NOMO-1 treated with dmso at 0.1 percent for 144 hours (cell line): ENCODE measurements at regions not wholly inside any gene's neighbourhood (a gene's known extent, or its start where the extent isn't known, plus 50 kb on each side); places are given as distances from the start of the nearest gene placed in this dataset.
"Not testable (repeated sequence)": the region's sequence is repeated elsewhere in the genome, so short reads cannot be mapped to it uniquely, and the experiment has no call there.

Source experiments
- DNase-seq: peaks from one replicate; lab custom pipeline; 2025; ENCODE audit not compliant: unreplicated experiment; lab: John Stamatoyannopoulos, UW

DNA sequence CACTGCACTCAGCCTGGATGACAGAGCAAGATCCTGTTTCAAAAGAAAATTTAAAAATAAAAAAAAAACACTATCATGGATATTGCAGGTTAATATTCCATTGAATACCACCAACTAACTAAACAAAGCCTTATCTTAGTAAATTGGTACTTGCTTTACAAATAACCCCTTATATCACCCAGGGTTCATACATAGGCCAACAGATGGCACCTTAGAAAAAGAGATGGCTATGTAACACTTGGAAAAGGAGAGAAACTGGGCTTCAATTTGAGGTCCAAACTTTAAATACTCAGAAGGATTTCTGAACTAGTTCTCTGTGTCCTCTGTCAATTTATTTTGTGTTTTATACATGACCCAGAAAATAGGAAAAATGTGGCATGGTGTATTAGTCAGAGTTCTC lies 249.6 kb upstream of the LRP1B start:
- no peak for DNase-seq

DNA sequence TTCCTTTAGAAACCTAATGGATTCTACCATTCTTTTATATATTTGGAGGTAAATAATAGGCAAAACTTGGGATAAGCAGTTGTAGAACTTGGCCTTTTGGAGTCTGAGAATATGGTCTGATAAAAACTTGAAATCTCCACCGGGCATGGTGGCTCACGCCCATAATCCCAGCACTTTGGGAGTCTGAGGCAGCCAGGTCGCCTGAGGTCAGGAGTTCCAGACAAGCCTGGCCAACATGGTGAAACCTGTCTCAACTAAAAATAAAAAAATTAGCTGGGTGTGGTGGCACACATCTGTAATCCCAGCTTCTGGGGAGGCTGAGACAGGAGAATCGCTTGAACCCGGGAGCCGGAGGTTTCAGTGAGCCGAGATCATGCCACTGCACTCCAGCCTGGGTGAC lies 231.3 kb upstream of the LRP1B start:
- not testable (repeated sequence) for DNase-seq

DNA sequence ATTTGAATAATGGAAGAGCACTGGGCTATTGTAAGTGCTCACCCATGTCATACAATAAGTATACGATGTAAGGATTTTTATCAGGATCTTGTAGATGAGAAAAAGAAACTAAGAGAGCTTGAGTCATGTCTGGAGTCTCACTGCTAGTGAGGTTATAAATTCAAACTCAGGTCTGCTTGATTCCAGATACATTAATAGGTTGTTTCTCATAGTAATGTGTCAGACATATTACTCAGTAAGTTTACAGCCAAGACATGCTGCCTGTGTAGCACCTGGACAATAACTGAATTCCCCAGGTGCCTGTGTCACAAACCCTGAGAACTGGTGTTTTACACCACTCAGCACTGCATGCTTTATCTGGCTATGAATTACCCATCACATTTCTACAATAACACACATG lies 216.9 kb upstream of the LRP1B start:
- DNase-seq = no peak

DNA sequence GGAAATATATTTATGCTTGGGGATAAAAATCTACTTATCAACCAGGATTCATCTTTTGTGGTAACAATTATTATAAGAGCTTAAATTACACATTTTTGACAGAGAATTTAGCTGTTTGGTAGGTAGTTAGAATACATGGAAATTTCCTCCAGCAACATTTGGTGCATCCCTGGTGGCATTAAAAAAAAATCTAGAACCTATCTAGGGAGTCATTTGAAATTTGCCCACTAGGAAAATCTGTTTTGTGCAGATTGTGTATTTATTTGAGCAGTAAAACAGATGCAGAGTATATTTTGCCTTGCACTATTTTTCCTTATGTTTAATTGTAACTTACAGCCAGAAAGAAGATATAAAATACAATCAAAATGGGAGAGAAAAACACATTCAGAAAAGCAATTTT lies 208.4 kb upstream of the LRP1B start:
- DNase-seq = no peak

GRCh38 chr2:142332196-142332595 lies 201.4 kb upstream of the LRP1B start:
- DNase-seq = no peak

DNA sequence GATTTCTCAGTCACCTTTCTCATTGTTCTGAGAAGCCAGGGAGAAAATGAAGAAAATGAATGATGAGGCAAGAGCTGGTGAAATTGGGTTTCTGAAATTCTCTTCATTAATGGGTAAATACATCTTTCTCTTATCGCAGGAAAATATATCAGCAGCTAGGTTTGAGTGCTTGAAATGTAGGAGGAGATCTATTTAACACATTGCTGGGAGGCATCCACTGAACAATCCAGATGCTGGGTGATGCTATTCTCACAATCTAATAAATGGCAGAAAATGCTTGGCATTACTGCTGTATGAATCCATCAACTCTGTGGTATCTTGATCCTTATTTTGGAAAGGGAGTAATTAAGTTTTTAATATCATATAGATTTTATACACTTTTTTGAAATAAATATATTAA lies 199.6 kb upstream of the LRP1B start:
- DNase-seq = no peak

DNA sequence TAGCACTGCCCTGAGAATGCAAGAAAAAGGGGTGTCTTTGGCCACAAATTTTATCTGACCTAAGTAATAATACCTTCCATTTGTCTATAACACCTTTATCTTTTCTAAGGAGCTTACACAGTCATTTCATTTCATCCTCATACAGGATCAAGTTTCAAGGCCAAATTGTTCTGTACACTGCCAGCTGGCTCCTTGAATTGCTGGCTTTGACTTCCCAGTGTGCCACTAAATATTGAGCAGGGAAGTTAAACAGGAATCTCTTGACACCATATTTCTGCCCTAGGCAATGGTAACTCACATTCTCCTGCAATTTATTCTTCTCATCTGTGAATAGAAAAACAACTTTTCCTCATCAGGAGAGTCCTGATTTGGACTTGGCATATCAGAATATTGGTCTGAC lies 195.1 kb upstream of the LRP1B start:
- no peak for DNase-seq

DNA sequence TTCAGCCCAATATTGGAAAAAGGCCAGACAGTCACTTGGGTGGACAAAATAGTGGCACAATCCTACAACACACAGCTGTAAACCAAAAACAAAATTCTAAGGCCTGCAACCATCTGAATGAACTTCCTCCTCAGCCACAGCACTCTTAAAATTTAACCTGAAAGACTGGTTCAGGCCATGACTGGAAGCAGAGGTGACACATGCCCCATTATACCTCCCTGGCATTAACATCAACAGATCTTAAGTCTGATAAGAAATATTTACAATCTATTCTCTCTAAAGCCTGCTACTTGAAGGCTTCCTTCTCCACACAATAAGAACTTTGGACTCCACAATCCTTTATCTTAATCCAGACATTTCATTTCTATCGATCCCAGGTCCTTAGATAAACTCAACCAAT lies 192.4 kb upstream of the LRP1B start:
- DNase-seq = no peak

DNA sequence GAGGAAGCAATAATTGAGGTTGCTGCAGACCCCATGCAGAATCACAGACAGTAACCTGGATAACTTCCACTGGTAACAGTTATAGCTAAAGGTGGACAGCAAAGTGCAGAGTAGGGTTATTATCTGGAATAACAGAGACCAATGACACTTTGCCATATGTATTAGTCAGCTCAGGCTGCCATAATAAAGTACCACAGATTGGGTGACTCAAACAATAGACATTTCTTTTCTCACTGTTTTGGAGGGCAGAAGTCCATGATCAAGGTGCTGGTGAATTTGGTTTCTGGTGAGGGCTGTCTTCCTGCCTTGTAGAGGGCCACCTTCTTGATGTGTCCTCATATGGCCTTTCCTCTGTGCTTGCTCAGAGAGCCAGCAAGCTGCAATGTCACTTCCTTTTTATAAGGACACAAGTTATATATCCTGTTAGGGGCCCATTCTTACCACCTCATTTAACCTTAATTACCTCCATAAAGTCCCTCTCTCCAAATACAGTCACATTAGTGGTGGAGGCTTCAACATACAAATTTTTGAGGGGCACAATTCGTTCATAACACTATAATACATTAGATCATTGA lies 191.0 kb upstream of the LRP1B start:
- no peak for DNase-seq

DNA sequence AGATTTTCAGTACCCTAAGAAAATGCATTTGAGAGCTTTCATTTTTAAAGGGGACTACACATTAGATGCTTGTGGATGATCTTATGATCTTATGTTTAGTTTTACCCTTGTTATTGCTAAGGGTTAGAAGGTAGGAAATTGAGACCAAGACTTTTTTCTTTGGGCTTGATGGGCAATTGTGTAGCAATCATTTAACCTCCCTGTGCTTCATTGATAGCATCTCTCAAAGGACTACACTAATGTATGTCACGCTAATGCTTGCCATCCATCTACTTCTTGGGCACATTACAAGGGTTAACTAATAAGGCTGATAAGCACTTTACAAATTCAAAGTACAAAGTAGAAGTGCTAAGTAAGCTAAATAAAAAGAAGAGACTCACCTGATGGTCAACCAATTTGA lies 189.3 kb upstream of the LRP1B start:
- DNase-seq = no peak

GRCh38 chr2:142316049-142316448 lies 185.2 kb upstream of the LRP1B start:
- no peak for DNase-seq

- no peak for DNase-seq
Observed at GRCh38 chr2:142315346-142315745, 184.5 kb upstream of the LRP1B start.

DNA sequence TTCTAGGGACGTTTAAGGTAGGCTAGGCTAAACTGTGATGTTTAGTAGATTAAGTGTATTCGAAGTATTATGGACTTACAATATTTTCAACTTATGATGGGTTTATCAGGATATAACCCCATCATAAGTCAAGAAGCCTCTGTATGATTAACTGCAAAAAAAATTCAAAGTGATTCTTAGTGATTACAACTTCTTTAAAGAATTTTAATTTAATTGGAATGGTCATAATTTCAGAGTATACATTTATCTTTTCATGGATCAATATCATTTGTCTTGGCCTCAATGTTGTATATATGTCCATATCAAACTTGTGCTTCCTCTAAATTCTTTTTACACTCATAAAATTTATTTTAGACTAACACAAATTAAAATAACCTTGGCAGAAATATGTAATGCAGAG lies 183.3 kb upstream of the LRP1B start:
- DNase-seq = no peak

GRCh38 chr2:142310530-142310929 lies 179.7 kb upstream of the LRP1B start:
- DNase-seq = no peak

DNA sequence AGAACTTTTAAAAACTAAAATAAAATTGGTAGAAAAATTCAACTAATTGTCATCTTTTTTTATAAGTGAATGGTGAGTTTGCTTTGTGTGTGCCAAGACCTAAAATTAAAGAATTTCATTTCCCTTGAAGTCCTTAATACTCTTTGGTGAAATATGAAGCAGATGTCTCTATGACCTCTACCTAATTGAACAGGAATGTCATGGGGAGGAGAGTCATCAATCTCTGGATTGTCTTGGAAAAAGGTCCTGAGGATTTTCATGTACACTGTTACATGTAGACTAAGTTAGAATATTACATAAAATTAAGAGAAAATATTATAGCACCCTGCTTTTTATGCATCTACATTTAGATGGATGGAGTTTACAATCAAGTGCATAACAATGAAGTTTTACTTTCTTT lies 177.9 kb upstream of the LRP1B start:
- no peak for DNase-seq

DNA sequence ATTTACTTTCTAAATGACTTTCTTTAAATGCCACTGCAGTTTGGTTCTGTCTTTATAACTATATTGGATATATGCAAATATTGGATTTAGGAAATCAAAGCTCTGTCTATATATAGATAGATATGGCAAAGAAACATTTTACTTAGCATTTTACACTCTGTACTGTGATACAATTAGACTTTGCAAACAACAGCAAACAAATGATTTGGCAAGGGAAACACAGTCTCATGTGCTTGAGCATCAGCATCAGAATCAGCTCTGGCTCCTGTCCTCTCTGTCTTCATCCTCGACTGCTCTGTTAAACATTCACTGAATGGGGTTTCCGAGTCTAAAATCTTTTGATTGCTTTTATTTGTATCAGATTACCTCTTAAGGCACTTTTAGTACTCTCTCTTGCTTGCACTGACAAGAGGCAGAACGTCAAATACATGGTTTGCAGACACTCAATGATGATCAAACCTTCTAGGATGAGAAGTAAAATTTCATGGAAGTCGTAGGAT lies 176.8 kb upstream of the LRP1B start:
- DNase-seq = no peak

- DNase-seq = no peak
Observed at GRCh38 chr2:142307086-142307485, 176.3 kb upstream of the LRP1B start.

DNA sequence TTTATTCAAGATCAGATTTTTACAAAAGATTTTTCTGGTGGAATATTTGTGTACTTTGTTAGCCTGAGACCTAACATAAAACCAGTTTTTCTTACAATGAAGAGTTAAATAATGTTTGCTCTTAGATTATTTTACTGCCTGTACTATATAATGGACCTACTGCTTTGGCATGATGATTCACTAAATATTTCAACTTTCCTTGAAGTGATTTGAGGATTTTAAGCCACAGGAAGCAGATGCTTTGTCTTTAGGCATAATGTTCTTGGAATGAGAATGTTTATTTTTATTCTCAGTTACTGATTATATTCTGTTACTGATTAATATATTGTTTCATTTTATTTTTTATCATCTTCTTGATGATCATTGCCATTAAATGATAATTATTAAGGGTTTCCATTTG lies 175.3 kb upstream of the LRP1B start:
- no peak for DNase-seq

DNA sequence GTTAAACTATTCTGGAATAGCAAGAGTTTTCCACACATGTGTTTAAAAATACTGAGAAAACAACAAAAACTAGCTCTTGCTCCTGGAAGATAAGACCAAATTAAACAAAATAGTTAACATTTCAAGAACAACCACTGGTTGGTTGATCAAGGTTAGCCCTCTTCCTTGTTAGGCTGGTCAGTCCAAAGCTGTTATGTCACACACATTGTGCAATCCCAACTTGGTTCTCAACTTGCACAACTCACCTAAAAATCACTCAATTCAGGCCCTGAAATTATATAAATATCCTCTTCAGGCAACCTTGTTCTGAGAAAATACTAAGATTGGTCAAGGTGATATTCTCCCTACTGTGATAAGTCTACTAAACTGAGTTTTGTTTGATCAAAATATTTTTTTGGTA lies 169.7 kb upstream of the LRP1B start:
- no peak for DNase-seq

- DNase-seq = no peak
Observed at GRCh38 chr2:142299021-142299420, 168.2 kb upstream of the LRP1B start.

- no peak for DNase-seq
Observed at GRCh38 chr2:142294225-142294624, 163.4 kb upstream of the LRP1B start.

DNA sequence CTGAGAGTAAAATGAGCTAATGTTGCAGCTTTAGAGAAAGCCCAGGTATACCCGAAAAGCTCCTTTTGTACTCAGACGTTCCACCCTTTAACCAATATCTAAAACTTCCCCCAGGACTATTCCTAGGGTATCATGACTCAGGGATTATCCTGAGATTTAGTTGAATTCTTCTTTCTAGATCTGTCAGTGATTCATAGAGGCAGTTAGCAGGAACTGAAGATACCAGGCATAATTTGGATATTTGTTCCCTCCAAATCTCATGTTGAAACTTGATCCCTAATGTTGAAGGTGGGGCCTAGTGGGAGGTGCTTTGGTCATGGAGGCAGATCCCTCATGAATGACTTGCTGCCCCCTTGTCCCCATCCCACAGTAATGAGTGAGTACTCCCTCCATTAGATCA lies 161.2 kb upstream of the LRP1B start:
- no peak for DNase-seq

DNA sequence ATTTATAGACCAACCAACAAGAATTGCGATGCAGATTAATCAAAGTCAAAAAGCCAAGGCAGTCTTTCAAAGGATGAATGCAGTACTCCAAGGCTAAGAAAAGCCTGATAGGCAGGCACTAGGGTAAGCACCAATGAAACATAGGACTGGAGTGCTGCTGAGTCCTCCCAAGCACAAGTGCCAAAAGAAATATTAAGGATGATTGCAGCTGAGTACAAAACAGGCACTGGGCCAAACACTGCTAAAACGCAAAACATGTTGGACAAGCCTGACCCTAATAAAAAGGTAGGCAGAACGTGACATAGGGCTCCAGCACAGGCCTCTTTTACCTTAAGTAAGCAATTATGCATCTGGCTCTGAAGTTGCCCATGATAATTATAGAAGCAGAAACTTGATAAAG lies 160.1 kb upstream of the LRP1B start:
- DNase-seq = no peak

GRCh38 chr2:142286618-142287017 lies 155.8 kb upstream of the LRP1B start:
- DNase-seq = no peak
